ENCODE measurements at regions not wholly inside any gene's neighbourhood (a gene's known extent, or its start where the extent isn't known, plus 50 kb on each side); places are given as distances from the start of the nearest gene placed in this dataset.

GRCh38 chr2:208713066-208713745, 306.6 kb downstream of the PTH2R start:
- Histone ChIP-seq H3K4me3 (ENCODE audit: low read depth in 2 of 2, low read length in 2 of 2) (no peak overlapping the region), H3K27me3 (ENCODE audit: control insufficient read depth, insufficient read depth, low read length) (no peaks in the 10 kb centered on the region), H3K9me3 (ENCODE audit: control insufficient read depth, insufficient read depth, low read depth, low read length) (no peaks in the 10 kb centered on the region), H3K27ac (ENCODE audit: low read length) (no peak overlapping the region), H3K36me3 (ENCODE audit: control insufficient read depth, insufficient read depth, low read length) (no peaks in the 10 kb centered on the region), H3K4me1 (ENCODE audit: control insufficient read depth, insufficient read depth, low read length) (no peaks in the 10 kb centered on the region)
- BruUV-seq (replicated peaks) = no TSS peak
- in situ Hi-C loops (cut with HindIII; ENCODE audit: low pct_unique_long_range_greater_than_20kb, low sequenced_read_pairs) (no loop called here), intact Hi-C loops (cut with micrococcal nuclease; ENCODE audit: unreplicated experiment) (no loop called here)
- POLR2A ChIA-PET = no interaction called here
- ATAC-seq (no peak), DNase-seq (ENCODE audit: low read depth, low spot score) (no peak)
- TF ChIP-seq, protein P1, sequence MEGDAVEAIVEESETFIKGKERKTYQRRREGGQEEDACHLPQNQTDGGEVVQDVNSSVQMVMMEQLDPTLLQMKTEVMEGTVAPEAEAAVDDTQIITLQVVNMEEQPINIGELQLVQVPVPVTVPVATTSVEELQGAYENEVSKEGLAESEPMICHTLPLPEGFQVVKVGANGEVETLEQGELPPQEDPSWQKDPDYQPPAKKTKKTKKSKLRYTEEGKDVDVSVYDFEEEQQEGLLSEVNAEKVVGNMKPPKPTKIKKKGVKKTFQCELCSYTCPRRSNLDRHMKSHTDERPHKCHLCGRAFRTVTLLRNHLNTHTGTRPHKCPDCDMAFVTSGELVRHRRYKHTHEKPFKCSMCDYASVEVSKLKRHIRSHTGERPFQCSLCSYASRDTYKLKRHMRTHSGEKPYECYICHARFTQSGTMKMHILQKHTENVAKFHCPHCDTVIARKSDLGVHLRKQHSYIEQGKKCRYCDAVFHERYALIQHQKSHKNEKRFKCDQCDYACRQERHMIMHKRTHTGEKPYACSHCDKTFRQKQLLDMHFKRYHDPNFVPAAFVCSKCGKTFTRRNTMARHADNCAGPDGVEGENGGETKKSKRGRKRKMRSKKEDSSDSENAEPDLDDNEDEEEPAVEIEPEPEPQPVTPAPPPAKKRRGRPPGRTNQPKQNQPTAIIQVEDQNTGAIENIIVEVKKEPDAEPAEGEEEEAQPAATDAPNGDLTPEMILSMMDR (IDR thresholded peaks at IDR 0.05) = no peak
- TF ChIP-seq POLR2AphosphoS5 (IDR thresholded peaks at IDR 0.05; ENCODE audit: low read depth, low read length) (no peak), TCF7L2 (IDR thresholded peaks at IDR 0.05; ENCODE audit: low read depth, low read length) (no peak), SIN3A (IDR thresholded peaks at IDR 0.05; ENCODE audit: borderline replicate concordance, insufficient read depth, low read depth, low read length) (no peak)
- TF ChIP-seq, protein P2, sequence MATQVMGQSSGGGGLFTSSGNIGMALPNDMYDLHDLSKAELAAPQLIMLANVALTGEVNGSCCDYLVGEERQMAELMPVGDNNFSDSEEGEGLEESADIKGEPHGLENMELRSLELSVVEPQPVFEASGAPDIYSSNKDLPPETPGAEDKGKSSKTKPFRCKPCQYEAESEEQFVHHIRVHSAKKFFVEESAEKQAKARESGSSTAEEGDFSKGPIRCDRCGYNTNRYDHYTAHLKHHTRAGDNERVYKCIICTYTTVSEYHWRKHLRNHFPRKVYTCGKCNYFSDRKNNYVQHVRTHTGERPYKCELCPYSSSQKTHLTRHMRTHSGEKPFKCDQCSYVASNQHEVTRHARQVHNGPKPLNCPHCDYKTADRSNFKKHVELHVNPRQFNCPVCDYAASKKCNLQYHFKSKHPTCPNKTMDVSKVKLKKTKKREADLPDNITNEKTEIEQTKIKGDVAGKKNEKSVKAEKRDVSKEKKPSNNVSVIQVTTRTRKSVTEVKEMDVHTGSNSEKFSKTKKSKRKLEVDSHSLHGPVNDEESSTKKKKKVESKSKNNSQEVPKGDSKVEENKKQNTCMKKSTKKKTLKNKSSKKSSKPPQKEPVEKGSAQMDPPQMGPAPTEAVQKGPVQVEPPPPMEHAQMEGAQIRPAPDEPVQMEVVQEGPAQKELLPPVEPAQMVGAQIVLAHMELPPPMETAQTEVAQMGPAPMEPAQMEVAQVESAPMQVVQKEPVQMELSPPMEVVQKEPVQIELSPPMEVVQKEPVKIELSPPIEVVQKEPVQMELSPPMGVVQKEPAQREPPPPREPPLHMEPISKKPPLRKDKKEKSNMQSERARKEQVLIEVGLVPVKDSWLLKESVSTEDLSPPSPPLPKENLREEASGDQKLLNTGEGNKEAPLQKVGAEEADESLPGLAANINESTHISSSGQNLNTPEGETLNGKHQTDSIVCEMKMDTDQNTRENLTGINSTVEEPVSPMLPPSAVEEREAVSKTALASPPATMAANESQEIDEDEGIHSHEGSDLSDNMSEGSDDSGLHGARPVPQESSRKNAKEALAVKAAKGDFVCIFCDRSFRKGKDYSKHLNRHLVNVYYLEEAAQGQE (IDR thresholded peaks at IDR 0.05; ENCODE audit: insufficient read depth in 1 of 2, low read depth in 2 of 2, low read length in 1 of 2) = no peak
- CTCF ChIA-PET = no interaction called here

- no peak for ATAC-seq
- in situ Hi-C loops (cut with HindIII; ENCODE audit: low pct_unique_long_range_greater_than_20kb, low sequenced_read_pairs) = no loop called here
Measured at GRCh38 chr2:208718828-208719227, 312.2 kb downstream of the PTH2R start.

DNA sequence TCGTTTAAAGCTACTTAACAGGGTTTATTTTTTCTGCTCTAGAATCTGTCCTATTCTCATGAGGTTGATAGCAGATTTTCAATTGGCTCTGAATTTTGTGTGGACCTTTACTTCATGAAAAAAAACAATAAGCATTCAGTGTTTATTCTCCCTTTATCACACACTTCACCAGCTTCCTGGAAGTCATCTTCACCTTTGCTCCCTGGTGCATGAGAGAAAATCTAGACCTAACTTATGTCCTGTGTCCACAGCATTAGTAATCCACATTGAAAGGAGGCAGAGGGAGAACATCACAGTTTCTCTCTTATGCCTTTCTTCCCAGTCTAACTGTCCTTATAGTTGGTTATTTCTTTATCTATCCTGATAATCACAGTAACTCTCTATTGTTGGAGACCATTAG, 316.1 kb downstream of the PTH2R start:
- ATAC-seq (no peak), DNase-seq (ENCODE audit: low read depth, low spot score) (no peak)
- Histone ChIP-seq H3K4me3 (ENCODE audit: low read depth in 2 of 2, low read length in 2 of 2) (no peak overlapping the region), H3K4me1 (ENCODE audit: control insufficient read depth, insufficient read depth, low read length) (no peaks in the 10 kb centered on the region), H3K27ac (ENCODE audit: low read length) (no peak overlapping the region), H3K9me3 (ENCODE audit: control insufficient read depth, insufficient read depth, low read depth, low read length) (no peaks in the 10 kb centered on the region), H3K27me3 (ENCODE audit: control insufficient read depth, insufficient read depth, low read length) (no peaks in the 10 kb centered on the region), H3K36me3 (ENCODE audit: control insufficient read depth, insufficient read depth, low read length) (no peaks in the 10 kb centered on the region)
- CTCF ChIA-PET = no interaction called here
- POLR2A ChIA-PET = no interaction called here
- in situ Hi-C loops (cut with HindIII; ENCODE audit: low pct_unique_long_range_greater_than_20kb, low sequenced_read_pairs) (no loop called here), intact Hi-C loops (cut with micrococcal nuclease; ENCODE audit: unreplicated experiment) (no loop called here)
- no TSS peak for BruUV-seq (replicated peaks)
- TF ChIP-seq POLR2AphosphoS5 (IDR thresholded peaks at IDR 0.05; ENCODE audit: low read depth, low read length) (no peak), SIN3A (IDR thresholded peaks at IDR 0.05; ENCODE audit: borderline replicate concordance, insufficient read depth, low read depth, low read length) (no peak)
- TF ChIP-seq, protein P1 (IDR thresholded peaks at IDR 0.05) = no peak

More at GRCh38 chr2:208718828-208719227, 312.2 kb downstream of the PTH2R start:
- Histone ChIP-seq H3K9me3 (ENCODE audit: control insufficient read depth, insufficient read depth, low read depth, low read length) (no peaks in the 10 kb centered on the region), H3K4me3 (ENCODE audit: low read depth in 2 of 2, low read length in 2 of 2) (no peak overlapping the region), H3K27ac (ENCODE audit: low read length) (no peak overlapping the region), H3K27me3 (ENCODE audit: control insufficient read depth, insufficient read depth, low read length) (no peaks in the 10 kb centered on the region), H3K4me1 (ENCODE audit: control insufficient read depth, insufficient read depth, low read length) (no peaks in the 10 kb centered on the region), H3K36me3 (ENCODE audit: control insufficient read depth, insufficient read depth, low read length) (no peaks in the 10 kb centered on the region)
- ChIA-PET POLR2A (no interaction called here), CTCF (no interaction called here)
- intact Hi-C loops (cut with micrococcal nuclease; ENCODE audit: unreplicated experiment) = no loop called here
- TF ChIP-seq POLR2AphosphoS5 (IDR thresholded peaks at IDR 0.05; ENCODE audit: low read depth, low read length) (no peak), TCF7L2 (IDR thresholded peaks at IDR 0.05; ENCODE audit: low read depth, low read length) (no peak)
- no TSS peak for BruUV-seq (replicated peaks)
- DNase-seq (ENCODE audit: low read depth, low spot score) = no peak
